ENCODE measurements at regions not wholly inside any gene's neighbourhood (a gene's known extent, or its start where the extent isn't known, plus 50 kb on each side); places are given as distances from the start of the nearest gene placed in this dataset.

GRCh38 chr14:101048766-101049165 is 145.2 kb upstream of the RTL1 start:
- POLR2A ChIA-PET = no interaction called here
- no peaks in the 10 kb centered on the region for H3K36me3 ChIP-seq (replicated peaks in 1 of 2; ENCODE audit: control insufficient read depth in 1 of 2, insufficient read depth in 2 of 2, low read length in 1 of 2)
- CTCF ChIA-PET = no interaction called here

DNA sequence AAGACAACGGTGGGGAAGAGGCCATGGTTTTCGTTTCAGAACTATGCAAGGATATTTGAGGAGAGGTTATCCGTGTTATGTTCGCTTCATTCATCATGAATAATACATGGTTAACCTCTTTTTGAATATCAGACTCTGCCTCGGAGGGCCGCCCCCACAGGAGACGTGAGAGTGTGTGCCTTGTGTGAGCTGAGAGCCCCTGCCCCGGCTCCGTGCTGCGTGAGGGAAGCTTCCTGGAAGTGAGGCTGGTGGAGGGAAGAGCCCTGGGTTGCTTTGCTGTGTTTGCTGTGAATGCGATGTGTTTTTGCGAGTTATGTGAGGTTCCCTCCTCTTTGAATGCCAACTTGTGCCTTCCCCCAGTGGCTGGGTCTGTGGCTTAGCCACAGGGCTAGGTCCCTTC is 146.0 kb upstream of the RTL1 start:
- Histone ChIP-seq H3K27me3 (ENCODE audit: insufficient read depth) (no peaks in the 10 kb centered on the region), H3K4me1 (ENCODE audit: control insufficient read depth in 1 of 2, insufficient read depth in 2 of 2, low read depth in 1 of 2, low read length in 1 of 2) (no peaks in the 10 kb centered on the region; a peak in 1 of 4 replicates), H3K9me3 (no peaks in the 10 kb centered on the region), H3K27ac (ENCODE audit: low read depth in 2 of 2, low read length in 1 of 2) (no peak overlapping the region), H3K36me3 (replicated peaks in 1 of 2; ENCODE audit: control insufficient read depth in 1 of 2, insufficient read depth in 2 of 2, low read length in 1 of 2) (no peaks in the 10 kb centered on the region), H3F3A (replicated peaks; ENCODE audit: insufficient read depth) (no peaks in the 10 kb centered on the region), H3K9ac (no peak overlapping the region), H4K20me1 (ENCODE audit: insufficient read depth) (no peaks in the 10 kb centered on the region), H3K79me2 (ENCODE audit: insufficient read depth) (no peaks in the 10 kb centered on the region), H3K4me3 (ENCODE audit: low read depth in 2 of 2, low read length in 1 of 2) (no peak overlapping the region), H2AFZ (ENCODE audit: low read depth) (no peak overlapping the region), H3K4me2 (no peak overlapping the region), H3K9me2 (no peaks in the 10 kb centered on the region)
- CTCF ChIA-PET = no interaction called here
- POLR2A ChIA-PET = no interaction called here
- no peak for DNase-seq
- 71% methylated on average over 11 of the region's 12 CpGs for WGBS (ENCODE audit: low lambda C conversion rate)
- TF ChIP-seq RFX5 (IDR thresholded peaks at IDR 0.05; ENCODE audit: low read length) (no peak), FOSL2 (IDR thresholded peaks at IDR 0.05; ENCODE audit: borderline replicate concordance, low read depth) (no peak), RCOR1 (IDR thresholded peaks at IDR 0.05; ENCODE audit: low read length) (no peak), FOXM1 (IDR thresholded peaks at IDR 0.05; ENCODE audit: low read depth) (no peak), JUND (IDR thresholded peaks at IDR 0.05) (no peak), MXI1 (IDR thresholded peaks at IDR 0.05; ENCODE audit: low read depth, low read length) (no peak), YY1 (IDR thresholded peaks at IDR 0.05; ENCODE audit: low read depth) (no peak), NFIC (IDR thresholded peaks at IDR 0.05; ENCODE audit: borderline replicate concordance) (no peak), MEF2A (IDR thresholded peaks at IDR 0.05; ENCODE audit: borderline replicate concordance, low read depth) (no peak), TEAD4 (IDR thresholded peaks at IDR 0.05; ENCODE audit: borderline replicate concordance, insufficient read depth) (no peak), EZH2phosphoT487 (IDR thresholded peaks at IDR 0.05; ENCODE audit: borderline replicate concordance, low read depth) (no peak), EP300 (IDR thresholded peaks at IDR 0.05; ENCODE audit: borderline replicate concordance in 1 of 2, low read depth in 1 of 2, low read length in 1 of 2) (no peak), ELF1 (IDR thresholded peaks at IDR 0.05) (no peak), SMC3 (IDR thresholded peaks at IDR 0.05; ENCODE audit: low read depth, low read length) (no peak), FOXJ3 (CRISPR knock-in tag; IDR thresholded peaks at IDR 0.05) (no peak)
- TF ChIP-seq, protein P1, sequence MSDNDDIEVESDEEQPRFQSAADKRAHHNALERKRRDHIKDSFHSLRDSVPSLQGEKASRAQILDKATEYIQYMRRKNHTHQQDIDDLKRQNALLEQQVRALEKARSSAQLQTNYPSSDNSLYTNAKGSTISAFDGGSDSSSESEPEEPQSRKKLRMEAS (IDR thresholded peaks at IDR 0.05; ENCODE audit: low read depth) = no peak
- TF ChIP-seq, protein P2, sequence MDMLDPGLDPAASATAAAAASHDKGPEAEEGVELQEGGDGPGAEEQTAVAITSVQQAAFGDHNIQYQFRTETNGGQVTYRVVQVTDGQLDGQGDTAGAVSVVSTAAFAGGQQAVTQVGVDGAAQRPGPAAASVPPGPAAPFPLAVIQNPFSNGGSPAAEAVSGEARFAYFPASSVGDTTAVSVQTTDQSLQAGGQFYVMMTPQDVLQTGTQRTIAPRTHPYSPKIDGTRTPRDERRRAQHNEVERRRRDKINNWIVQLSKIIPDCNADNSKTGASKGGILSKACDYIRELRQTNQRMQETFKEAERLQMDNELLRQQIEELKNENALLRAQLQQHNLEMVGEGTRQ (IDR thresholded peaks at IDR 0.05; ENCODE audit: borderline replicate concordance, low read depth, low read length) = no peak

More at GRCh38 chr14:101048766-101049165, 145.2 kb upstream of the RTL1 start:
- DNase-seq = no peak
- Histone ChIP-seq H2AFZ (ENCODE audit: low read depth) (no peak overlapping the region), H3K27me3 (ENCODE audit: insufficient read depth) (no peaks in the 10 kb centered on the region), H3K4me3 (ENCODE audit: low read depth in 2 of 2, low read length in 1 of 2) (no peak overlapping the region), H3F3A (replicated peaks; ENCODE audit: insufficient read depth) (no peaks in the 10 kb centered on the region), H3K79me2 (ENCODE audit: insufficient read depth) (no peaks in the 10 kb centered on the region), H3K9me2 (no peaks in the 10 kb centered on the region), H3K4me1 (ENCODE audit: control insufficient read depth in 1 of 2, insufficient read depth in 2 of 2, low read depth in 1 of 2, low read length in 1 of 2) (no peaks in the 10 kb centered on the region; a peak in 1 of 4 replicates), H3K4me2 (no peak overlapping the region), H3K9me3 (no peaks in the 10 kb centered on the region), H3K9ac (no peak overlapping the region), H4K20me1 (ENCODE audit: insufficient read depth) (no peaks in the 10 kb centered on the region), H3K27ac (ENCODE audit: low read depth in 2 of 2, low read length in 1 of 2) (no peak overlapping the region)
- TF ChIP-seq RFX5 (IDR thresholded peaks at IDR 0.05; ENCODE audit: low read length) (no peak), TCF12 (IDR thresholded peaks at IDR 0.05) (no peak), RAD21 (IDR thresholded peaks at IDR 0.05; ENCODE audit: low read length) (no peak), PBX3 (IDR thresholded peaks at IDR 0.05) (no peak), SIN3A (IDR thresholded peaks at IDR 0.05; ENCODE audit: borderline replicate concordance, low read depth, low read length) (no peak), RCOR1 (IDR thresholded peaks at IDR 0.05; ENCODE audit: low read length) (no peak), EP300 (IDR thresholded peaks at IDR 0.05; ENCODE audit: borderline replicate concordance in 1 of 2, low read depth in 1 of 2, low read length in 1 of 2) (no peak)
- TF ChIP-seq, protein P3, sequence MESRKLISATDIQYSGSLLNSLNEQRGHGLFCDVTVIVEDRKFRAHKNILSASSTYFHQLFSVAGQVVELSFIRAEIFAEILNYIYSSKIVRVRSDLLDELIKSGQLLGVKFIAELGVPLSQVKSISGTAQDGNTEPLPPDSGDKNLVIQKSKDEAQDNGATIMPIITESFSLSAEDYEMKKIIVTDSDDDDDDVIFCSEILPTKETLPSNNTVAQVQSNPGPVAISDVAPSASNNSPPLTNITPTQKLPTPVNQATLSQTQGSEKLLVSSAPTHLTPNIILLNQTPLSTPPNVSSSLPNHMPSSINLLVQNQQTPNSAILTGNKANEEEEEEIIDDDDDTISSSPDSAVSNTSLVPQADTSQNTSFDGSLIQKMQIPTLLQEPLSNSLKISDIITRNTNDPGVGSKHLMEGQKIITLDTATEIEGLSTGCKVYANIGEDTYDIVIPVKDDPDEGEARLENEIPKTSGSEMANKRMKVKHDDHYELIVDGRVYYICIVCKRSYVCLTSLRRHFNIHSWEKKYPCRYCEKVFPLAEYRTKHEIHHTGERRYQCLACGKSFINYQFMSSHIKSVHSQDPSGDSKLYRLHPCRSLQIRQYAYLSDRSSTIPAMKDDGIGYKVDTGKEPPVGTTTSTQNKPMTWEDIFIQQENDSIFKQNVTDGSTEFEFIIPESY (IDR thresholded peaks at IDR 0.05; ENCODE audit: borderline replicate concordance, low read depth) = no peak
- WGBS (ENCODE audit: low lambda C conversion rate) = 80% methylated on average over 14 of the region's 14 CpGs

Measured in SK-N-SH (cell line).